CD4-positive, alpha-beta T cell (primary cell): ENCODE measurements at regions not wholly inside any gene's neighbourhood (a gene's known extent, or its start where the extent isn't known, plus 50 kb on each side); places are given as distances from the start of the nearest gene placed in this dataset.

Experiments
- ATAC-seq: fragments of 200-7000 bp; cut with Tn5 transposase; one replicate; pipeline ENCODE4 v1.10.0; 2022; ENCODE audit warnings: mild to moderate bottlenecking; ENCODE audit not compliant: poor library complexity
- CTCF ChIA-PET: fragments of 350-600 bp; sonication (Branson Sonifier 250); formaldehyde crosslinking; loops from one replicate; lab custom pipeline; 2021; ENCODE audit warnings: antibody characterized with exemption, inconsistent platforms; lab: Charles Lee
- POLR2A ChIA-PET: fragments of 350-600 bp; sonication (Branson Sonifier 250); formaldehyde crosslinking; loops from one replicate; lab custom pipeline; 2021; ENCODE audit warnings: antibody characterized with exemption, inconsistent platforms; lab: Charles Lee
- DNase-seq, 14 experiments: peaks; one replicate each; pipeline ENCODE4 v3.0.0-alpha.2; 2013 to 2020; ENCODE audit warnings: mixed read lengths in 2 of 14
- H3K27ac ChIP-seq, 2 donors: one replicate each; pipeline versions ENCODE4 v1.5.1 to v1.7.0; 2013; ENCODE audit warnings: low read length in 2 of 2, low read depth in 1 of 2, mild to moderate bottlenecking in 1 of 2
- H3K27me3 ChIP-seq, 2 experiments: 1 replicate in 1 of 2; 2 replicates in 1 of 2; pipeline versions ENCODE4 v1.6.1 to v1.7.0; 2013; ENCODE audit warnings: low read length in 2 of 2, control low read depth in 1 of 2, mild to moderate bottlenecking in 1 of 2, moderate library complexity in 1 of 2; ENCODE audit not compliant: insufficient read depth in 2 of 2, control insufficient read depth in 1 of 2
- H3K36me3 ChIP-seq: one replicate; pipeline ENCODE4 v1.6.1; 2013; ENCODE audit warnings: low read length, control low read depth; ENCODE audit not compliant: insufficient read depth
- H3K4me1 ChIP-seq: one replicate; pipeline ENCODE4 v1.6.1; 2013; ENCODE audit warnings: low read length, control low read depth; ENCODE audit not compliant: insufficient read depth
- H3K4me3 ChIP-seq: one replicate; pipeline ENCODE4 v1.5.1; 2013; ENCODE audit warnings: mild to moderate bottlenecking, low read length, moderate library complexity
- H3K9me3 ChIP-seq, 2 experiments: 1 replicate in 1 of 2; 2 replicates in 1 of 2; pipeline versions ENCODE4 v1.6.1 to v1.7.0; 2013; ENCODE audit warnings: low read length in 2 of 2, mild to moderate bottlenecking in 2 of 2, control low read depth in 1 of 2, moderate library complexity in 1 of 2; ENCODE audit not compliant: control insufficient read depth in 1 of 2, insufficient read depth in 1 of 2
- H3K27ac Mint-ChIP-seq: one replicate; pipeline ENCODE4 v1.8.0; 2020; ENCODE audit warnings: mixed read lengths
- H3K27me3 Mint-ChIP-seq: one replicate; pipeline ENCODE4 v1.8.0; 2021; ENCODE audit warnings: mixed read lengths
- H3K36me3 Mint-ChIP-seq: one replicate; pipeline ENCODE4 v1.8.0; 2021; ENCODE audit warnings: low read depth, mixed read lengths
- H3K4me1 Mint-ChIP-seq: one replicate; pipeline ENCODE4 v1.8.0; 2021; ENCODE audit warnings: low read depth, mixed read lengths
- H3K4me3 Mint-ChIP-seq: one replicate; pipeline ENCODE4 v1.8.0; 2020; ENCODE audit warnings: mild to moderate bottlenecking, mixed read lengths
- H3K9me3 Mint-ChIP-seq: one replicate; pipeline ENCODE4 v1.8.0; 2020; ENCODE audit warnings: mixed read lengths
- intact Hi-C, 2 experiments: fragments of 100-400 bp; cut with DNase I in 1 of 2; cut with micrococcal nuclease in 1 of 2; formaldehyde crosslinking; loops; one replicate each; pipeline versions ENCODE4 v1.15.1 to v1.9.0; 2023 to 2025; cut with DNase I, micrococcal nuclease
- TF ChIP-seq, protein P1 (sequence below): fragments of 200-600 bp; IDR thresholded peaks from one replicate; pipeline ENCODE4 v1.8.0; 2022; ENCODE audit warnings: antibody characterized with exemption, mild to moderate bottlenecking

DNA sequence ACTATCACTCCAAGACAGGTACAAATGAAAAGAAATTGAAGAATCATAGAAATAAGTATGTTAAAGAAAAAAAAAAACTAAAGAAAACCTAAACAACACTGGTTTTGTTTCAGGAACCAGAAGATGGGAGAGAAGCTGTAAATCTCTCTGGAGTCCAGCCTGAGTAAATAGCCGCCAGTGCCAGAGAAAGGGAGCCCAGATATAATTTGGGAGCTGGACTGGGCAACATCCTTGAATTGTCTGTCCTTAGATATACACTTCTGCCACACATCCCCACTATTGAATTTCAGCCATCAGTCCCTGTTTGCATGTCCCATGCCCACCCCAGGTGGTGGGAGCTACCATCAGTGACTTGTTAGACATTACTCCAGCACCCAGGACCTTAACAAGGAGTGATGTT is 979.6 kb downstream of the DTWD2 start:
- Mint-ChIP-seq H3K36me3 (no peaks in the 10 kb centered on the region), H3K4me3 (no peak overlapping the region), H3K9me3 (no peaks in the 10 kb centered on the region), H3K4me1 (no peaks in the 10 kb centered on the region), H3K27ac (no peak overlapping the region), H3K27me3 (no peaks in the 10 kb centered on the region)
- H3K36me3 ChIP-seq: no peaks in the 10 kb centered on the region
- ATAC-seq (no peak), DNase-seq (no peak)
- H3K27ac ChIP-seq: no peak overlapping the region
- no peaks in the 10 kb centered on the region for H3K9me3 ChIP-seq
- H3K27me3 ChIP-seq: no peaks in the 10 kb centered on the region
- POLR2A ChIA-PET: no interaction called here
- intact Hi-C loops: no loop called here
- H3K4me3 ChIP-seq: no peak overlapping the region
- H3K4me1 ChIP-seq: no peaks in the 10 kb centered on the region
- TF ChIP-seq, protein P1, sequence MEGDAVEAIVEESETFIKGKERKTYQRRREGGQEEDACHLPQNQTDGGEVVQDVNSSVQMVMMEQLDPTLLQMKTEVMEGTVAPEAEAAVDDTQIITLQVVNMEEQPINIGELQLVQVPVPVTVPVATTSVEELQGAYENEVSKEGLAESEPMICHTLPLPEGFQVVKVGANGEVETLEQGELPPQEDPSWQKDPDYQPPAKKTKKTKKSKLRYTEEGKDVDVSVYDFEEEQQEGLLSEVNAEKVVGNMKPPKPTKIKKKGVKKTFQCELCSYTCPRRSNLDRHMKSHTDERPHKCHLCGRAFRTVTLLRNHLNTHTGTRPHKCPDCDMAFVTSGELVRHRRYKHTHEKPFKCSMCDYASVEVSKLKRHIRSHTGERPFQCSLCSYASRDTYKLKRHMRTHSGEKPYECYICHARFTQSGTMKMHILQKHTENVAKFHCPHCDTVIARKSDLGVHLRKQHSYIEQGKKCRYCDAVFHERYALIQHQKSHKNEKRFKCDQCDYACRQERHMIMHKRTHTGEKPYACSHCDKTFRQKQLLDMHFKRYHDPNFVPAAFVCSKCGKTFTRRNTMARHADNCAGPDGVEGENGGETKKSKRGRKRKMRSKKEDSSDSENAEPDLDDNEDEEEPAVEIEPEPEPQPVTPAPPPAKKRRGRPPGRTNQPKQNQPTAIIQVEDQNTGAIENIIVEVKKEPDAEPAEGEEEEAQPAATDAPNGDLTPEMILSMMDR: no peak
- CTCF ChIA-PET: no interaction called here

DNA sequence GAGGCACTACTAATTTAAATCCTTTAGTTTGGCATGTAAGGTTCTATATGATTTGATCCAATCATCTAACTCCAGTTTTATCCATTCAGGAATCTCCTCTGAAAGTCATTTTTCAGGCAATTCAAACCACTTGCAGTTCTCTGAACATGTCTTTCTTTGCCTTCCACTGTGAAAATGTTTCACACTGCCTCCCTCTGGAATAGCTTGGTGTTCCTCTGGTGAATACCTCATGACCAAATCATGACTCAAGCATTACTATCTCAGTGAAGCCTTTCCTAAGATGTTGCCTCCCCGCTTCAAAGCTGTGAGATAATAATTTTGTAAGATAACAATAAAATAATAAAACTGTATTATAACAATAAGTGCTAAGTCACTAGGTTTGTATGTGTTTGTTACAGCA is 981.1 kb downstream of the DTWD2 start:
- Histone ChIP-seq H3K4me1 (no peaks in the 10 kb centered on the region), H3K9me3 (no peaks in the 10 kb centered on the region), H3K27me3 (no peaks in the 10 kb centered on the region), H3K4me3 (no peak overlapping the region), H3K36me3 (no peaks in the 10 kb centered on the region), H3K27ac (no peak overlapping the region)
- POLR2A ChIA-PET: no interaction called here
- ATAC-seq (no peak), DNase-seq (no peak)
- no peak overlapping the region for H3K27ac Mint-ChIP-seq
- intact Hi-C loops: no loop called here
- no peaks in the 10 kb centered on the region for H3K9me3 Mint-ChIP-seq
- TF ChIP-seq, protein P1: no peak
- H3K4me3 Mint-ChIP-seq: no peak overlapping the region
- no peaks in the 10 kb centered on the region for H3K4me1 Mint-ChIP-seq
- H3K36me3 Mint-ChIP-seq: no peaks in the 10 kb centered on the region
- H3K27me3 Mint-ChIP-seq: no peaks in the 10 kb centered on the region
- CTCF ChIA-PET: no interaction called here

DNA sequence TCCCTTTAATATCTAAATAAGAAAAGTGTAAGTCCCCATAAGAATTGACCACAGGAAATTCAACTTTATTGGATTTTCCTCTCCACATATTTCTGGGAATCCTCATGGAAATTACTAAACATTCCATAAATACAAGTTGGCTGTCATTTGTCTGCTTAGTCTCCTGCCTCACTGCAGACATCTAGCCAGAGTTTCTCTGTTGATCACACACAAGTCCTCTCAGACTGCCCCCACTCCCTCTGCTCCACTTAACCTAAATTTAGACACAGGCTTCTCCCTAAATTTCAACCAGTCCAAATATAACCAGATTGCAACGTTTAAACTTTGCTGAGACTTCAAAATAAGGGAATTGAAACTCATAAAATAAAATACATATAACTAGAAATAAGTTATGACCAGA is 982.1 kb downstream of the DTWD2 start:
- H3K4me1 ChIP-seq: no peaks in the 10 kb centered on the region
- TF ChIP-seq, protein P1: no peak
- Mint-ChIP-seq H3K27me3 (no peaks in the 10 kb centered on the region), H3K4me3 (no peak overlapping the region), H3K9me3 (no peaks in the 10 kb centered on the region), H3K4me1 (no peaks in the 10 kb centered on the region), H3K36me3 (no peaks in the 10 kb centered on the region), H3K27ac (no peak overlapping the region)
- H3K36me3 ChIP-seq: no peaks in the 10 kb centered on the region
- intact Hi-C loops: no loop called here
- ChIA-PET CTCF (no interaction called here), POLR2A (no interaction called here)
- H3K4me3 ChIP-seq: no peak overlapping the region
- no peaks in the 10 kb centered on the region for H3K9me3 ChIP-seq
- ATAC-seq: no peak
- no peaks in the 10 kb centered on the region for H3K27me3 ChIP-seq
- no peak overlapping the region for H3K27ac ChIP-seq
- DNase-seq: no peak
